Smooth muscle cell (in vitro differentiated cells): ENCODE measurements at regions not wholly inside any gene's neighbourhood (a gene's known extent, or its start where the extent isn't known, plus 50 kb on each side); places are given as distances from the start of the nearest gene placed in this dataset.

ENCODE experiments used
- DNase-seq: peaks from one replicate; lab custom pipeline; 2025; ENCODE audit not compliant: unreplicated experiment; lab: John Stamatoyannopoulos, UW
- H2AFZ ChIP-seq: fragments of 200-600 bp; sonication (generic); 2 replicates; pipeline ENCODE4 v1.6.0; 2016; ENCODE audit warnings: antibody characterized with exemption, low read depth, mild to moderate bottlenecking
- H3F3A ChIP-seq: fragments of 200-600 bp; sonication (generic); 2 replicates; pipeline ENCODE4 v1.6.0; 2017; ENCODE audit warnings: antibody characterized with exemption, low read depth
- H3K27ac ChIP-seq: fragments of 200-600 bp; sonication (generic); 2 replicates; pipeline ENCODE4 v1.5.1; 2016; ENCODE audit warnings: low read depth, mild to moderate bottlenecking
- H3K27me3 ChIP-seq: fragments of 200-600 bp; sonication (generic); 2 replicates; pipeline ENCODE4 v1.6.1; 2016; ENCODE audit warnings: low read depth, mild to moderate bottlenecking
- H3K36me3 ChIP-seq: fragments of 200-600 bp; sonication (generic); 2 replicates; pipeline ENCODE4 v1.5.1; 2016; ENCODE audit warnings: low read depth
- H3K4me1 ChIP-seq: fragments of 200-600 bp; sonication (generic); 2 replicates; pipeline ENCODE4 v1.5.1; 2016; ENCODE audit warnings: low read depth
- H3K4me2 ChIP-seq: fragments of 200-600 bp; sonication (generic); 2 replicates; pipeline ENCODE4 v1.6.0; 2016; ENCODE audit warnings: mild to moderate bottlenecking
- H3K4me3 ChIP-seq: fragments of 200-600 bp; sonication (generic); 2 replicates; pipeline ENCODE4 v1.5.1; 2016; ENCODE audit warnings: mild to moderate bottlenecking
- H3K79me2 ChIP-seq: fragments of 200-600 bp; sonication (generic); 2 replicates; pipeline ENCODE4 v1.6.0; 2016; ENCODE audit warnings: low read depth, mild to moderate bottlenecking
- H3K9ac ChIP-seq: fragments of 200-600 bp; sonication (generic); 2 replicates; pipeline ENCODE4 v1.6.0; 2016; ENCODE audit warnings: low read depth
- H3K9me3 ChIP-seq: fragments of 200-600 bp; sonication (generic); replicated peaks from 2 replicates; pipeline ENCODE4 v1.5.1; 2016; ENCODE audit warnings: low read depth
- H4K20me1 ChIP-seq: fragments of 200-600 bp; sonication (generic); 2 replicates; pipeline ENCODE4 v1.6.0; 2016; ENCODE audit warnings: low read depth
- WGBS: methylation state at CpG from one replicate; pipeline ENCODE4 v1.1.7; 2016; ENCODE audit warnings: low lambda C conversion rate; 5-methylcytosine and 5-hydroxymethylcytosine counted together
- TF ChIP-seq, protein P1 (sequence below): fragments of 200-600 bp; sonication (generic); IDR thresholded peaks from 2 replicates; pipeline ENCODE4 v1.5.1; 2017; ENCODE audit warnings: borderline replicate concordance, mild to moderate bottlenecking, antibody characterized with exemption; ENCODE audit not compliant: insufficient read depth, poor library complexity, severe bottlenecking

DNA sequence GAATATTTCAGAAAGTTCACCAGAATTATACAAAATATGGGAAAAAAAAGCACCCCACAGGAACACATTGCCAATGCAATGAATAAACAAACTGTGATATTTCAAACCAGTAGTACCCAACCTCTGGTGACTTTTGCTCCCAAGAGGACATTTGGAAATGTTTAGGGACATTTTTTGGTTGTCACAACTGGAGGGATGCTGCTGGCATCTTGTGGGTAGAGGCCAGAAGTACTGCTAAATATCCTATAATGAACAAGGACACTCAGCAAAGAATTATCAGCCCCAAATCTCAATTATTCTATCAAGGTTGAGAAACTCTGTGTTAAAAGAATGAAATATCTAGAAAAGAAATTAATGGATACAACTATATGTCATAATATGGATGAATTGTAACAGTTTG lies 1334.4 kb upstream of the FLRT2 start:
- Histone ChIP-seq H3K4me3 (no peak overlapping the region), H4K20me1 (no peaks in the 10 kb centered on the region)

DNA sequence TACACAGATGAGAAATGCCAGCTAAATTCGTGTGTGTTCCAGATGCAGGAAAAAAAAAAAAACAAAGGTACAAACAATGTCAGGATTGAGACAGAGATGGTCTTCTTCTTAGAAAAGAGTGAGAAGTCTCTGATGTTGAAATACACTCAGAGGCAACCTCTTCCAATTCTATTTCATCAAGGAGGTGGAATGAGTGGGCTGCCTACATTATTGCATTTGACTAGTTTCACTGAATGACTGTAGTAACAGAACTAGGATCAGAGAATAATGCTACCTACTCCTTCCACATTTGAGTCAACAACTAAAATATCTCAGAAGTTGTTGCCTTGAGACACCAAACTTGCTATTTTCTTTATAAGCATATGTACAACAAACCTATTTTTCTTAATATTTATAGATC lies 1332.2 kb upstream of the FLRT2 start:
- H3K27me3 ChIP-seq = no peaks in the 10 kb centered on the region
- no peaks in the 10 kb centered on the region for H3K9me3 ChIP-seq
- no peaks in the 10 kb centered on the region for H3K79me2 ChIP-seq
- no peak for DNase-seq
- no peak overlapping the region for H2AFZ ChIP-seq
- H3K9ac ChIP-seq = no peak overlapping the region
- WGBS = 94% methylated on average over 1 of the region's 1 CpG
- no peak overlapping the region for H3K27ac ChIP-seq
- H3K4me1 ChIP-seq = no peaks in the 10 kb centered on the region
- H3K4me3 ChIP-seq = no peak overlapping the region
- H4K20me1 ChIP-seq = no peaks in the 10 kb centered on the region
- no peaks in the 10 kb centered on the region for H3F3A ChIP-seq
- no peak overlapping the region for H3K4me2 ChIP-seq
- H3K36me3 ChIP-seq = no peaks in the 10 kb centered on the region
- TF ChIP-seq, protein P1, sequence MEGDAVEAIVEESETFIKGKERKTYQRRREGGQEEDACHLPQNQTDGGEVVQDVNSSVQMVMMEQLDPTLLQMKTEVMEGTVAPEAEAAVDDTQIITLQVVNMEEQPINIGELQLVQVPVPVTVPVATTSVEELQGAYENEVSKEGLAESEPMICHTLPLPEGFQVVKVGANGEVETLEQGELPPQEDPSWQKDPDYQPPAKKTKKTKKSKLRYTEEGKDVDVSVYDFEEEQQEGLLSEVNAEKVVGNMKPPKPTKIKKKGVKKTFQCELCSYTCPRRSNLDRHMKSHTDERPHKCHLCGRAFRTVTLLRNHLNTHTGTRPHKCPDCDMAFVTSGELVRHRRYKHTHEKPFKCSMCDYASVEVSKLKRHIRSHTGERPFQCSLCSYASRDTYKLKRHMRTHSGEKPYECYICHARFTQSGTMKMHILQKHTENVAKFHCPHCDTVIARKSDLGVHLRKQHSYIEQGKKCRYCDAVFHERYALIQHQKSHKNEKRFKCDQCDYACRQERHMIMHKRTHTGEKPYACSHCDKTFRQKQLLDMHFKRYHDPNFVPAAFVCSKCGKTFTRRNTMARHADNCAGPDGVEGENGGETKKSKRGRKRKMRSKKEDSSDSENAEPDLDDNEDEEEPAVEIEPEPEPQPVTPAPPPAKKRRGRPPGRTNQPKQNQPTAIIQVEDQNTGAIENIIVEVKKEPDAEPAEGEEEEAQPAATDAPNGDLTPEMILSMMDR = no peak

More for the DNA sequence above, 1334.4 kb upstream of the FLRT2 start:
- Histone ChIP-seq H3F3A (no peaks in the 10 kb centered on the region), H3K27me3 (no peaks in the 10 kb centered on the region), H3K27ac (no peak overlapping the region), H3K4me2 (no peak overlapping the region), H3K9me3 (no peaks in the 10 kb centered on the region), H3K36me3 (no peaks in the 10 kb centered on the region), H3K9ac (no peak overlapping the region), H2AFZ (no peak overlapping the region), H3K79me2 (no peaks in the 10 kb centered on the region), H3K4me1 (no peaks in the 10 kb centered on the region)
- TF ChIP-seq, protein P1 = no peak
- DNase-seq = no peak

DNA sequence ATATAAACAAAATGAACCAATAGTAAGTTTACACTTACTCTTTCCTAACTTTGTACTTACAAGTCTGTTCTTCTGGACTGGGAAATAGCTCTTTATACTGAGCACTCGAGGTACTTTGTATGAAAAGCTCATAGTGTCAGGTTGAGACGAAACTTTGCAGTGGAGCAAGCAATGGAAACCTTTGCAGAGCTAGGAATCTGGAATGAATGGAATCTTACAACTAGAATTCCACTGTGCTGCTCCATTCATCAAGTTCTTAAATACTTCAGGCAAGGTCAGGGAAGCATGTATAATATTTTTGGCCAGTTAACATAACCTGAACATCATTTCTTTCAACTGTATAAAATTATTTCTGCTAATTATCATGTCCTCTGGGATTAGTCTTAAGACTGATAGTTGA lies 1327.5 kb upstream of the FLRT2 start:
- Histone ChIP-seq H3K4me1 (no peaks in the 10 kb centered on the region), H3K9ac (no peak overlapping the region), H3K4me2 (no peak overlapping the region), H3K36me3 (no peaks in the 10 kb centered on the region), H2AFZ (no peak overlapping the region), H4K20me1 (no peaks in the 10 kb centered on the region), H3K4me3 (no peak overlapping the region), H3K79me2 (no peaks in the 10 kb centered on the region), H3K9me3 (no peaks in the 10 kb centered on the region), H3F3A (no peaks in the 10 kb centered on the region), H3K27ac (no peak overlapping the region), H3K27me3 (no peaks in the 10 kb centered on the region)
- 62% methylated on average over 2 of the region's 2 CpGs for WGBS
- no peak for DNase-seq
- TF ChIP-seq, protein P1 = no peak

DNA sequence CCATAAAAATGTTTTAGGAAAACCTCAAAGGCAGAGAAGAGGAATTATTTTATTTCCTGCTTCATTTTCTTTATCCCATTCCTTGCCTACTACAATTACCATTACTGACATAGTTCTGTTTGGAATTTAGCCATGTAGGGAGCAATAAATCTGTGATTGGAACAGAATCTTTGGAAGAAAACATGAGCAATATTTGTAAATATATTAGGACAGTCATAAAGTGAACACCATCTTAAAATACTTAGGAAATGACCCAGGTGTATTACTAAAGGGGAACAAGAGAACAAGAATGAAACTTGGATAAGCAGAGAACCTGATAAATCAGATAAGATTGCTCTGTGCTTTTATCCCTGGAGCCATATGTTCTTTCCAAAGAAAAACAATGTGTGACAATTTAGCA lies 1326.0 kb upstream of the FLRT2 start:
- Histone ChIP-seq H3K79me2 (no peaks in the 10 kb centered on the region), H2AFZ (no peak overlapping the region), H3K27ac (no peak overlapping the region), H3K9ac (no peak overlapping the region), H3F3A (no peaks in the 10 kb centered on the region), H4K20me1 (no peaks in the 10 kb centered on the region), H3K9me3 (no peaks in the 10 kb centered on the region), H3K36me3 (no peaks in the 10 kb centered on the region), H3K4me2 (no peak overlapping the region), H3K27me3 (no peaks in the 10 kb centered on the region), H3K4me1 (no peaks in the 10 kb centered on the region), H3K4me3 (no peak overlapping the region)
- DNase-seq = no peak
- TF ChIP-seq, protein P1 = no peak
